Peyer's patch (tissue), 4 donors: ENCODE measurements at regions not wholly inside any gene's neighbourhood (a gene's known extent, or its start where the extent isn't known, plus 50 kb on each side); places are given as distances from the start of the nearest gene placed in this dataset.

Experiments
- CTCF ChIP-seq, 6 experiments: fragments of 450-650 bp in 4 of 6; fragments of 200-600 bp in 2 of 6; sonication (generic) in 1 of 6; IDR thresholded peaks; one replicate each; pipeline ENCODE4 v1.5.1; 2017 to 2019; ENCODE audit warnings: antibody characterized with exemption in 6 of 6, mild to moderate bottlenecking in 3 of 6, moderate library complexity in 1 of 6
- POLR2A ChIP-seq, 2 donors: fragments of 450-650 bp; IDR thresholded peaks; one replicate each; pipeline ENCODE4 v1.5.1; 2017; ENCODE audit warnings: antibody characterized with exemption in 2 of 2, mild to moderate bottlenecking in 2 of 2, moderate library complexity in 2 of 2

- TF ChIP-seq CTCF (IDR thresholded peaks at IDR 0.05) (no peak), POLR2A (IDR thresholded peaks at IDR 0.05) (no peak)
Measured at GRCh38 chr13:109698779-109699178, 87.6 kb downstream of the IRS2 start.
